ENCODE measurements at regions not wholly inside any gene's neighbourhood (a gene's known extent, or its start where the extent isn't known, plus 50 kb on each side); places are given as distances from the start of the nearest gene placed in this dataset.

DNA sequence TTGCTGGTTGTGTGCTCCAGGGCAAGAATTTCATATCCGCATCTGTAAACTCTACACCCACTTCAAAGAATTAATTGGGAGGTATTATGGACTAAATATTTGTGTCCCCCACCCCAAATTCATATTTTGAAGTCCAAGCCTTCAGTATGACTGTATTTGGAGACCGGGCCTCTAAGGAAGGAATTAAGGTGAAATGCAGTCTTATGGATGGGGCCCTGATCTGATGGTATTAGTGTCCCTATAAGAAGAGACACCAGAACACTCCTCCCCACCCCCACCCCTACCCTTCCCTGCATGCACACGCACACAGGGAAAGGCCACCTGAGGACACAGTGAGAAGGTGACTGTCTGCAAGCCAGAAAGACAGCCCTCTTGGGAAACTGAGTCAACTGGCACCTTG, 332.4 kb downstream of the RPS6KC1 start:
- Histone ChIP-seq H3K4me1 (no peaks in the 10 kb centered on the region), H3K27me3 (no peaks in the 10 kb centered on the region), H3K27ac (no peak overlapping the region), H3K36me3 (no peaks in the 10 kb centered on the region), H3K9me3 (peaks cover 0 to 5% of the 10 kb centered on the region in 2 donors), H3K4me3 (no peak overlapping the region)
- no peak for DNase-seq (ENCODE audit: low spot score in 2 of 2)
- intact Hi-C loops (cut with DNase I; ENCODE audit: low total_unique reads) = no loop called here
- TF ChIP-seq POLR2A (IDR thresholded peaks at IDR 0.05) = no peak
- TF ChIP-seq CTCF (IDR thresholded peaks at IDR 0.05) = no peak
- TF ChIP-seq POLR2AphosphoS5 (IDR thresholded peaks at IDR 0.05) = no peak

DNA sequence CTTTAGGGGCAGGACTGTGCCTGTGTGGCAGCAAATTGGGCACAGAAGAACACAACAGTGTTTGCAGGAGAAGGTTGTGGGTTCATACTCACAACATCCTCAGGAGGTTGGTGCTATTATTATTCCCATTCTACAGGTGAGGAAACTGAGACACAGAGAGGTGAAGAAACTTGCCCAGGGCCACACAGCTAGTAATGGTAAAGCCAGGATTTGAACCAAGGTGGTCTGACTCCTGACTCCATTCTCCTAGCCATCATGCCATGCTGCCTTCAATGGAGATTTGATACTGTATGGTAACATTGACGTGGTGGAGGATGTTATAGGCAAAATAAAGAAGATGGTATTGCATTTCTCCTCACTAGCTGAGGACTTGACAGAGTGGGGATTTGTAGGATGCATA, 334.2 kb downstream of the RPS6KC1 start:
- H3K27me3 ChIP-seq = no peaks in the 10 kb centered on the region
- H3K36me3 ChIP-seq = no peaks in the 10 kb centered on the region
- TF ChIP-seq CTCF (IDR thresholded peaks at IDR 0.05) = no peak
- no peak for TF ChIP-seq POLR2A (IDR thresholded peaks at IDR 0.05)
- TF ChIP-seq POLR2AphosphoS5 (IDR thresholded peaks at IDR 0.05) = no peak
- H3K4me1 ChIP-seq = no peaks in the 10 kb centered on the region
- H3K9me3 ChIP-seq = peaks cover 0 to 5% of the 10 kb centered on the region in 2 donors
- H3K4me3 ChIP-seq = no peak overlapping the region
- no peak overlapping the region for H3K27ac ChIP-seq
- intact Hi-C loops (cut with DNase I; ENCODE audit: low total_unique reads) = no loop called here
- no peak for DNase-seq (ENCODE audit: low spot score in 2 of 2)

DNA sequence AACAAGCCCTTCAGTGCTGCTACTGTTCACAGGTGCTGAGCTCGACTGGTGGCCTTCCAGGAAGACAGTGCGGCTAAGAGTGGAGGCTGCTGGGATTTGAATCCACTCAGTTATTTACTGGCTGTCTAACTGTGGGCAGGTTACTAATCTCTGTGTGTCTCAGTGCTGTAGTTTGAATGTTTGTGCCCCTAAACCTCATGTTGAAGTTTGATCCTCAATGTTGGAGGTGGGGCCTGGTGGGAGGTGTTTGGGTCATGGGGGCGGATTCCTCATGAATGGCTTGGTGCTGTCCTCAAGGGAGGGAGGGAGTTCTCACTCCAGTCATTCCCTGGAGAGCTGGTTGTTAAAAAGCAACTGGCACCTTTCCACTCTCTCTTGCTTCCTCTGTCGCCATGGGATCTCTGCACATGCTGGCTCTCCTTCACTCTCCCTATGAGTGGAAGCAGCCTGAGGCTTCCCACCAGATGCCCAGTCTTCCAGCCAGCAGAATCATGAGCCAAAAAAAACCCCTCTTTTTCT, 334.8 kb downstream of the RPS6KC1 start:
- Histone ChIP-seq H3K4me1 (no peaks in the 10 kb centered on the region), H3K36me3 (no peaks in the 10 kb centered on the region), H3K9me3 (peaks cover 0 to 5% of the 10 kb centered on the region in 2 donors), H3K27me3 (no peaks in the 10 kb centered on the region), H3K27ac (no peak overlapping the region), H3K4me3 (no peak overlapping the region)
- no peak for DNase-seq (ENCODE audit: low spot score in 2 of 2)
- TF ChIP-seq CTCF (IDR thresholded peaks at IDR 0.05) = no peak
- TF ChIP-seq POLR2A (IDR thresholded peaks at IDR 0.05) = no peak
- TF ChIP-seq POLR2AphosphoS5 (IDR thresholded peaks at IDR 0.05) = no peak
- intact Hi-C loops (cut with DNase I; ENCODE audit: low total_unique reads) = no loop called here

DNA sequence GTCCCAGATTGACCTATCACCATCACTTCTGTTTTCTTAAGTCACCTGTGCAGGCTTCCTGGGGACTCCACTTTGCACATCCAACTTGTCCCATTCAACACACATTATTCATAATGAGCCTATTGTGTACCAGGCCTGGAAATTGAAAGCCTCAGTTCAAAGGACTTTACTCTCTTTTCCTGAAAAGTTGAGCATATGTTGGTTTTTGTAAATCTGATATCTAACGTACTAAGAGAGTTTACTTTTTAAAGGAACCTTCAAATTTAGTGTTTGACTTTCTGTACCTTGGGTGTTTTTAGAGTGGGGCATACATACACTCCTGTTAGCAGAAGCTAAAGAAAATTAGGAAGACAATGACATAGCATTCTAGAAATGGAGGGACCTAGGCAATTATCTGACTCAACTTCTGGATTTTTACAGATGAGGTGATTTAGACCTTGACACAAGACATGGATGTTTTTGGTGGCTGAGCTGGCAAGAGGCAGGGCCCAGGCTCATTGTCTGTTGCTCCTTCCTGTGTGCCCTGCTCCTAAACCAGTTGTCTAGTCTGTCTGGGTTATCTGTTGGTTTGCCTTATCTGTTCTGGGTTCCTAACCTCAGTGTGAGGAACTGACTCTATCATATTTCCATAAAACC, 336.5 kb downstream of the RPS6KC1 start:
- Histone ChIP-seq H3K27me3 (no peaks in the 10 kb centered on the region), H3K27ac (no peak overlapping the region), H3K4me1 (no peaks in the 10 kb centered on the region), H3K36me3 (no peaks in the 10 kb centered on the region), H3K4me3 (no peak overlapping the region), H3K9me3 (peaks cover 0 to 5% of the 10 kb centered on the region in 2 donors)
- TF ChIP-seq POLR2AphosphoS5 (IDR thresholded peaks at IDR 0.05) (no peak), POLR2A (IDR thresholded peaks at IDR 0.05) (no peak), CTCF (IDR thresholded peaks at IDR 0.05) (no peak)
- intact Hi-C loops (cut with DNase I; ENCODE audit: low total_unique reads) = no loop called here
- DNase-seq (ENCODE audit: low spot score in 2 of 2) = no peak

- H3K4me3 ChIP-seq = no peak overlapping the region
- no peak overlapping the region for H3K27ac ChIP-seq
- peaks cover 0 to 5% of the 10 kb centered on the region in 2 donors for H3K9me3 ChIP-seq
- no peaks in the 10 kb centered on the region for H3K27me3 ChIP-seq
- TF ChIP-seq POLR2A (IDR thresholded peaks at IDR 0.05) = no peak
- TF ChIP-seq CTCF (IDR thresholded peaks at IDR 0.05) = no peak
- no peak for TF ChIP-seq POLR2AphosphoS5 (IDR thresholded peaks at IDR 0.05)
- intact Hi-C loops (cut with DNase I; ENCODE audit: low total_unique reads) = no loop called here
- no peak for DNase-seq (ENCODE audit: low spot score in 2 of 2)
- H3K36me3 ChIP-seq = no peaks in the 10 kb centered on the region
- H3K4me1 ChIP-seq = no peaks in the 10 kb centered on the region
These were observed 337.2 kb downstream of the RPS6KC1 start for GRCh38 chr1:213388199-213388598.
